ENCODE measurements at regions not wholly inside any gene's neighbourhood (a gene's known extent, or its start where the extent isn't known, plus 50 kb on each side); places are given as distances from the start of the nearest gene placed in this dataset.

- no peaks in the 10 kb centered on the region for H3K27me3 Mint-ChIP-seq
- H3K36me3 Mint-ChIP-seq (ENCODE audit: low read depth): no peaks in the 10 kb centered on the region
- H3K4me3 Mint-ChIP-seq: no peak overlapping the region
- no peak overlapping the region for H3K27ac Mint-ChIP-seq
- no peaks in the 10 kb centered on the region for H3K4me1 Mint-ChIP-seq
- intact Hi-C loops (cut with micrococcal nuclease): loop anchor here (5.0 kb wide), 1 partner anchor 724 kb away; no protein-coding TSS in a partner anchor
- DNase-seq (no peak), ATAC-seq (ENCODE audit: low read depth) (no peak)
- TF ChIP-seq, protein P1, sequence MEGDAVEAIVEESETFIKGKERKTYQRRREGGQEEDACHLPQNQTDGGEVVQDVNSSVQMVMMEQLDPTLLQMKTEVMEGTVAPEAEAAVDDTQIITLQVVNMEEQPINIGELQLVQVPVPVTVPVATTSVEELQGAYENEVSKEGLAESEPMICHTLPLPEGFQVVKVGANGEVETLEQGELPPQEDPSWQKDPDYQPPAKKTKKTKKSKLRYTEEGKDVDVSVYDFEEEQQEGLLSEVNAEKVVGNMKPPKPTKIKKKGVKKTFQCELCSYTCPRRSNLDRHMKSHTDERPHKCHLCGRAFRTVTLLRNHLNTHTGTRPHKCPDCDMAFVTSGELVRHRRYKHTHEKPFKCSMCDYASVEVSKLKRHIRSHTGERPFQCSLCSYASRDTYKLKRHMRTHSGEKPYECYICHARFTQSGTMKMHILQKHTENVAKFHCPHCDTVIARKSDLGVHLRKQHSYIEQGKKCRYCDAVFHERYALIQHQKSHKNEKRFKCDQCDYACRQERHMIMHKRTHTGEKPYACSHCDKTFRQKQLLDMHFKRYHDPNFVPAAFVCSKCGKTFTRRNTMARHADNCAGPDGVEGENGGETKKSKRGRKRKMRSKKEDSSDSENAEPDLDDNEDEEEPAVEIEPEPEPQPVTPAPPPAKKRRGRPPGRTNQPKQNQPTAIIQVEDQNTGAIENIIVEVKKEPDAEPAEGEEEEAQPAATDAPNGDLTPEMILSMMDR (IDR thresholded peaks at IDR 0.05): no peak
- no peaks in the 10 kb centered on the region for H3K9me3 Mint-ChIP-seq
- CTCF ChIA-PET: no interaction called here
- POLR2A ChIA-PET: no interaction called here
These were observed 54.4 kb upstream of the PDSS1 start for GRCh38 chr10:26642896-26643653.

DNA sequence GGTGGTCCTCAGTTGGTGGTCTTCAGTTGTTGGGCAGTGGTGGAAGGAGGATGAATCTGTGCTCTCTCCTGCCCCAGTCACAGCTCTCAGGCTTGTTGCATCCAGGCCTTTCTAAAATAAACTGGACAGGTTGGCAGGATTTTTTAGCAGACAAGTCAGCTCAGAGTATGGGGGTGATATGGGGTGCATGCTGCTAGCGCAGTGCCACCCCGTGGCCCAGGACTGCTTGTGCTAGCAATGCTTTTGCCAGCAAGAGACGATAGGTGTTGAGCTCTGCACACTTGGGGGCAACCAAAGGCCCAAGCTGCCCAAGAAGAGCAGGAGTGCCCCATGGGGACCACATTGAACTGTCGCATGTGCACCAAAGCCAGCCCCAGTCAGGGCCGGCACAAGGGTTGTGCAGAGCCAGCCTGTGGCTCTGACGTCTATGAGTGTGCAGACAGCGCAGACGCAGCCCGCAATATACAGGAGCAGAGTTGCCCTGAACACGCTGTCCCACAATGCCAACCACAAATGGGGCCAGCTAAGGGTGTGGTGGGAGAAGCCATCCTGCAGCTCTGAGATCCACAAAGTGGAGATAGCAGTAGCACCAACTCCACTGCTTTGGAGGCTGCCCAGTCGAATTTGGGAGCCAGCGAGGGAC is 49.8 kb upstream of the PDSS1 start:
- no peaks in the 10 kb centered on the region for H3K9me3 Mint-ChIP-seq
- intact Hi-C loops (cut with micrococcal nuclease): no loop called here
- H3K27me3 Mint-ChIP-seq: peaks cover 9% of the 10 kb centered on the region
- no peak overlapping the region for H3K4me3 Mint-ChIP-seq
- CTCF ChIA-PET: no interaction called here
- POLR2A ChIA-PET: no interaction called here
- H3K27ac Mint-ChIP-seq: no peak overlapping the region
- ATAC-seq (ENCODE audit: low read depth): no peak
- no peaks in the 10 kb centered on the region for H3K36me3 Mint-ChIP-seq (ENCODE audit: low read depth)
- H3K4me1 Mint-ChIP-seq: no peaks in the 10 kb centered on the region
- TF ChIP-seq, protein P1 (IDR thresholded peaks at IDR 0.05): no peak
- no peak for DNase-seq
